GM12892 (cell line): ENCODE measurements at regions not wholly inside any gene's neighbourhood (a gene's known extent, or its start where the extent isn't known, plus 50 kb on each side); places are given as distances from the start of the nearest gene placed in this dataset.

ENCODE experiments used
- DNase-seq: peaks from one replicate; pipeline ENCODE4 v3.0.0; 2011; ENCODE audit not compliant: insufficient read length
- FAIRE-seq: peaks from 2 replicates; lab custom pipeline; 2011; peaks lifted over from hg19 to GRCh38; lab: Jason Lieb, UNC
- POLR2A ChIP-seq: IDR thresholded peaks from 2 replicates; pipeline ENCODE4 v1.6.1; 2011; ENCODE audit warnings: low read depth, low read length, control low read depth
- POLR2AphosphoS5 ChIP-seq: IDR thresholded peaks from 2 replicates; pipeline ENCODE4 v1.6.1; 2011; ENCODE audit warnings: low read depth, low read length, control low read depth
- TAF1 ChIP-seq: IDR thresholded peaks from 2 replicates; pipeline ENCODE4 v1.6.1; 2011; ENCODE audit warnings: low read depth, mild to moderate bottlenecking, control low read depth, low read length, borderline replicate concordance

- no peak for FAIRE-seq
- no peak for DNase-seq
These were observed 430.7 kb downstream of the EDEM1 start for GRCh38 chr3:5618170-5618569.

GRCh38 chr3:5630406-5630805, 442.9 kb downstream of the EDEM1 start:
- no peak for TF ChIP-seq TAF1
- TF ChIP-seq POLR2A = no peak
- TF ChIP-seq POLR2AphosphoS5 = no peak
- DNase-seq (no peak), FAIRE-seq (no peak)

More at GRCh38 chr3:5618170-5618569, 430.7 kb downstream of the EDEM1 start:
- TF ChIP-seq POLR2A (no peak), TAF1 (no peak), POLR2AphosphoS5 (no peak)

- DNase-seq (no peak), FAIRE-seq (no peak)
- TF ChIP-seq POLR2A (no peak), POLR2AphosphoS5 (no peak), TAF1 (no peak)
These were observed 446.5 kb downstream of the EDEM1 start for GRCh38 chr3:5633960-5634359.

- FAIRE-seq (no peak), DNase-seq (no peak)
- TF ChIP-seq TAF1 (no peak), POLR2AphosphoS5 (no peak), POLR2A (no peak)
These were observed 446.9 kb downstream of the EDEM1 start for GRCh38 chr3:5634411-5634810.

- DNase-seq (no peak), FAIRE-seq (no peak)
- TF ChIP-seq TAF1 = no peak
- TF ChIP-seq POLR2A = no peak
- TF ChIP-seq POLR2AphosphoS5 = no peak
These were observed 448.2 kb downstream of the EDEM1 start for GRCh38 chr3:5635746-5636145.

GRCh38 chr3:5638550-5638949, 451.0 kb downstream of the EDEM1 start:
- DNase-seq (no peak), FAIRE-seq (no peak)
- no peak for TF ChIP-seq POLR2AphosphoS5
- no peak for TF ChIP-seq POLR2A
- no peak for TF ChIP-seq TAF1

GRCh38 chr3:5644773-5645670, 457.5 kb downstream of the EDEM1 start:
- TF ChIP-seq POLR2A = no peak
- TF ChIP-seq TAF1 = no peak
- TF ChIP-seq POLR2AphosphoS5 = no peak
- no peak for FAIRE-seq
- DNase-seq = no peak

GRCh38 chr3:5645692-5646410, 458.3 kb downstream of the EDEM1 start:
- DNase-seq (no peak), FAIRE-seq (no peak)
- TF ChIP-seq POLR2AphosphoS5 (no peak), TAF1 (no peak), POLR2A (no peak)

- DNase-seq = no peak
- TF ChIP-seq POLR2AphosphoS5 (no peak), POLR2A (no peak), TAF1 (no peak)
- FAIRE-seq = no peak
These were observed 462.8 kb downstream of the EDEM1 start for GRCh38 chr3:5650303-5650702.

- no peak for TF ChIP-seq POLR2A
- DNase-seq = no peak
- FAIRE-seq = no peak
These were observed 463.8 kb downstream of the EDEM1 start for GRCh38 chr3:5651351-5651750.

- TF ChIP-seq POLR2A (no peak), POLR2AphosphoS5 (no peak), TAF1 (no peak)
- FAIRE-seq = no peak
- DNase-seq = no peak
These were observed 466.1 kb downstream of the EDEM1 start for GRCh38 chr3:5653426-5654143.

GRCh38 chr3:5657106-5657505, 469.6 kb downstream of the EDEM1 start:
- no peak for TF ChIP-seq POLR2AphosphoS5
- no peak for TF ChIP-seq POLR2A
- TF ChIP-seq TAF1 = no peak
- FAIRE-seq (peak; percentile 58), DNase-seq (no peak)
